HepG2 (cell line): ENCODE measurements at regions not wholly inside any gene's neighbourhood (a gene's known extent, or its start where the extent isn't known, plus 50 kb on each side); places are given as distances from the start of the nearest gene placed in this dataset.

Source experiments
- ATAC-seq: fragments of 200-7000 bp; cut with Tn5 transposase; 3 replicates; pipeline ENCODE4 v1.9.1; 2020; ENCODE audit warnings: mild to moderate bottlenecking, moderate library complexity
- BruUV-seq: library from RNA; stranded (reverse); fragments of 400-500 nt; replicated peaks from 2 replicates; lab custom pipeline; 2021; lab: Mats Ljungman, UMichigan
- CTCF ChIA-PET: fragments of 300-600 bp; formaldehyde crosslinking; extraction: SDS; loops from one replicate; lab custom pipeline; 2021; ENCODE audit warnings: low total read pairs, inconsistent platforms, low intra/inter-chr PET ratio; lab: Yijun Ruan, JAX
- POLR2A ChIA-PET: fragments of 350-600 bp; sonication (Branson Sonifier 250); formaldehyde crosslinking; loops from one replicate; lab custom pipeline; 2020; ENCODE audit warnings: antibody characterized with exemption, inconsistent platforms; lab: Yijun Ruan, JAX
- DNase-seq: peaks from one replicate; pipeline ENCODE4 v3.0.0-alpha.2; 2015; ENCODE audit warnings: low spot score
- FAIRE-seq: peaks from 3 replicates; lab custom pipeline; 2011; peaks lifted over from hg19 to GRCh38; lab: Jason Lieb, UNC
- H2AFZ ChIP-seq: one replicate; pipeline ENCODE4 v1.6.1; 2011; ENCODE audit warnings: low read length, inconsistent platforms
- H3K27ac ChIP-seq: fragments of 300-600 bp; 3 replicates; pipeline ENCODE4 v1.8.0; 2011; ENCODE audit warnings: mixed run types, mild to moderate bottlenecking, mixed read lengths, low read length, inconsistent platforms; ENCODE audit not compliant: insufficient read depth; ENCODE audit errors: extremely low read length
- H3K27me3 ChIP-seq, 2 experiments: fragments of 200-600 bp in 1 of 2; 2 replicates in 1 of 2; 3 replicates in 1 of 2; pipeline versions ENCODE4 v1.6.0 to v1.8.0; 2011; ENCODE audit warnings: low read length in 2 of 2, mild to moderate bottlenecking in 2 of 2, moderate library complexity in 2 of 2, inconsistent platforms in 1 of 2; ENCODE audit not compliant: insufficient read depth in 2 of 2, control insufficient read depth in 1 of 2
- H3K36me3 ChIP-seq, 2 experiments: fragments of 200-600 bp in 1 of 2; replicated peaks in 1 of 2; 2 replicates in 1 of 2; 3 replicates in 1 of 2; pipeline versions ENCODE4 v1.5.1 to v1.8.0; 2011; ENCODE audit warnings: low read length in 2 of 2, inconsistent platforms in 1 of 2; ENCODE audit not compliant: insufficient read depth in 2 of 2, control insufficient read depth in 1 of 2
- H3K4me1 ChIP-seq: 2 replicates; pipeline ENCODE4 v1.5.1; 2012; ENCODE audit warnings: low read length, inconsistent platforms; ENCODE audit not compliant: insufficient read depth
- H3K4me2 ChIP-seq: 2 replicates; pipeline ENCODE4 v1.6.0; 2011; ENCODE audit warnings: low read depth, low read length, inconsistent platforms
- H3K4me3 ChIP-seq, 3 experiments: fragments of 200-600 bp in 1 of 3; sonication (generic), shearing (Covaris generic) in 1 of 3; replicated peaks in 1 of 3; 2 replicates each; pipeline ENCODE4 v1.5.1; 2011 to 2016; ENCODE audit warnings: low read length in 3 of 3, inconsistent platforms in 2 of 3, low read depth in 2 of 3, mild to moderate bottlenecking in 2 of 3, control low read depth in 1 of 3, mixed read lengths in 1 of 3; ENCODE audit not compliant: insufficient read depth in 1 of 3
- H3K79me2 ChIP-seq: one replicate; pipeline ENCODE4 v1.6.1; 2011; ENCODE audit warnings: low read length, inconsistent platforms; ENCODE audit not compliant: insufficient read depth
- H3K9ac ChIP-seq: 2 replicates; pipeline ENCODE4 v1.6.0; 2011; ENCODE audit warnings: mild to moderate bottlenecking, low read depth, low read length, inconsistent platforms; ENCODE audit not compliant: insufficient read depth
- H3K9me3 ChIP-seq: 2 replicates; pipeline ENCODE4 v1.5.1; 2012; ENCODE audit warnings: mild to moderate bottlenecking, low read length
- H4K20me1 ChIP-seq: 2 replicates; pipeline ENCODE4 v1.6.0; 2011; ENCODE audit warnings: inconsistent platforms, mild to moderate bottlenecking, low read length, moderate library complexity; ENCODE audit not compliant: insufficient read depth
- GFI1 ChIP-seq: sonication (generic); formaldehyde crosslinking; IDR thresholded peaks from 2 replicates; pipeline ENCODE4 v1.5.0; 2020; ENCODE audit warnings: missing genetic modification reagents, mild to moderate bottlenecking, borderline replicate concordance
- HNF1A ChIP-seq, 2 experiments: sonication (generic) in 1 of 2; formaldehyde crosslinking in 1 of 2; IDR thresholded peaks; 2 replicates each; pipeline versions ENCODE4 v1.4.0 to v1.6.1; 2016 to 2020; ENCODE audit warnings: borderline replicate concordance in 1 of 2, low read depth in 1 of 2, mild to moderate bottlenecking in 1 of 2, missing genetic modification reagents in 1 of 2
- MEF2D ChIP-seq: sonication (generic); formaldehyde crosslinking; IDR thresholded peaks from 2 replicates; pipeline ENCODE4 v1.5.1; 2020; ENCODE audit warnings: mild to moderate bottlenecking, missing genetic modification reagents
- NR2F1 ChIP-seq, 2 experiments: fragments of 450-650 bp in 1 of 2; formaldehyde crosslinking in 1 of 2; IDR thresholded peaks; 2 replicates each; pipeline versions ENCODE4 v1.5.0 to v1.6.1; 2016 to 2020; ENCODE audit warnings: mild to moderate bottlenecking in 1 of 2, missing compliant biosample characterization in 1 of 2, missing genetic modification reagents in 1 of 2, moderate library complexity in 1 of 2
- NR3C1 ChIP-seq: sonication (generic); formaldehyde crosslinking; IDR thresholded peaks from 2 replicates; pipeline ENCODE4 v1.4.0; 2020; ENCODE audit warnings: missing genetic modification reagents
- SUZ12 ChIP-seq: fragments of 150-350 bp; IDR thresholded peaks from 2 replicates; pipeline ENCODE4 v1.6.1; 2014; ENCODE audit warnings: low read depth, low read length
- ZNF251 ChIP-seq: sonication (generic); formaldehyde crosslinking; IDR thresholded peaks from 2 replicates; pipeline ENCODE4 v1.9.0; 2021; ENCODE audit warnings: mild to moderate bottlenecking, missing genetic modification reagents
- ZNF446 ChIP-seq: sonication (generic); formaldehyde crosslinking; IDR thresholded peaks from 2 replicates; pipeline ENCODE4 v1.5.0; 2020; ENCODE audit warnings: mild to moderate bottlenecking, missing genetic modification reagents
- ZSCAN29 ChIP-seq: sonication (generic); formaldehyde crosslinking; conservative IDR thresholded peaks from 2 replicates; pipeline ENCODE4 v1.4.0; 2020; ENCODE audit warnings: mild to moderate bottlenecking, missing genetic modification reagents
- WGBS: methylation state at CpG from one replicate; pipeline ENCODE4 v1.1.6; 2017; ENCODE audit warnings: low lambda C conversion rate; 5-methylcytosine and 5-hydroxymethylcytosine counted together
- in situ Hi-C: cut with HindIII; loops from 2 replicates; pipeline ENCODE4 v1.10.0; 2017; ENCODE audit warnings: low pct_unique_long_range_greater_than_20kb; ENCODE audit not compliant: extremely low pct_ligation_motif_present
- intact Hi-C: fragments of 100-400 bp; cut with micrococcal nuclease; formaldehyde crosslinking; loops from one replicate; pipeline ENCODE4 v1.10.0; 2022; ENCODE audit not compliant: unreplicated experiment
- TF ChIP-seq, protein P1 (sequence below): sonication (generic); formaldehyde crosslinking; IDR thresholded peaks from 2 replicates; pipeline ENCODE4 v1.5.0; 2020; ENCODE audit warnings: mild to moderate bottlenecking, missing genetic modification reagents
- TF ChIP-seq, protein P2 (sequence below): sonication (generic); formaldehyde crosslinking; IDR thresholded peaks from 2 replicates; pipeline ENCODE4 v1.4.0; 2020; ENCODE audit warnings: low read depth, missing genetic modification reagents

- TF ChIP-seq NR2F1 (CRISPR knock-in tag; IDR thresholded peaks at IDR 0.05) (no peak), ZNF446 (CRISPR knock-in tag) (no peak), ZNF251 (CRISPR knock-in tag) (no peak), NR3C1 (CRISPR knock-in tag) (no peak), HNF1A (IDR thresholded peaks at IDR 0.05; ENCODE audit: low read depth) (no peak), HNF1A (CRISPR knock-in tag; IDR thresholded peaks at IDR 0.05; ENCODE audit: borderline replicate concordance) (no peak), SUZ12 (no peak)
Measured at GRCh38 chr7:89987665-89988064, 166.6 kb upstream of the STEAP1 start (continued).

DNA sequence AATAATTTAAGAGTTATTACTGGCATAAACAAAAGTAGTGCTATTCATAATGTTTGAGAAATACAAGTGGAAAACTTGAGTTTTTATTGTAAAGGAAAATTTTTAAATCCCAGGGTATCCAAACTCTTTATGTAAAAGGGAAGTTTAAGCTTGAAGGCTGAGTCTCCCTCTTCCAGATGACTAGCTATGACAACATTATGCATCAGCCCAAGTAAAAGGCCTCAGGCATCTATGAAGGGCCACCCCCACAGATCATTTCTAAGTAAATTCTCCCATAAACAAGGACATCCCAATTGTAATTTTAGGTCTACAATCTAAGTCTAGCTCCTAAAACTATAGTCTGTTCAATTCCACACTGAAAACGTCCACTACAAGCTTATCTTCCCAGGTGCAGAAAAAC, 166.2 kb upstream of the STEAP1 start:
- no peak for FAIRE-seq
- Histone ChIP-seq H4K20me1 (no peaks in the 10 kb centered on the region), H3K27me3 (no peaks in the 10 kb centered on the region), H3K27ac (no peak overlapping the region), H3K36me3 (no peaks in the 10 kb centered on the region), H3K9me3 (no peaks in the 10 kb centered on the region), H3K4me1 (no peaks in the 10 kb centered on the region), H3K4me2 (no peak overlapping the region), H3K9ac (no peak overlapping the region), H3K79me2 (no peaks in the 10 kb centered on the region), H3K4me3 (no peak overlapping the region), H2AFZ (no peak overlapping the region)
- POLR2A ChIA-PET = no interaction called here
- no peak for DNase-seq
- no peak for ATAC-seq
- 4% methylated on average over 1 of the region's 1 CpG for WGBS
- no TSS peak for BruUV-seq
- in situ Hi-C loops = no loop called here
- CTCF ChIA-PET = no interaction called here
- intact Hi-C loops = no loop called here
- TF ChIP-seq GFI1 (CRISPR knock-in tag) = no peak
- TF ChIP-seq ZSCAN29 (CRISPR knock-in tag) = no peak
- TF ChIP-seq, protein P1, sequence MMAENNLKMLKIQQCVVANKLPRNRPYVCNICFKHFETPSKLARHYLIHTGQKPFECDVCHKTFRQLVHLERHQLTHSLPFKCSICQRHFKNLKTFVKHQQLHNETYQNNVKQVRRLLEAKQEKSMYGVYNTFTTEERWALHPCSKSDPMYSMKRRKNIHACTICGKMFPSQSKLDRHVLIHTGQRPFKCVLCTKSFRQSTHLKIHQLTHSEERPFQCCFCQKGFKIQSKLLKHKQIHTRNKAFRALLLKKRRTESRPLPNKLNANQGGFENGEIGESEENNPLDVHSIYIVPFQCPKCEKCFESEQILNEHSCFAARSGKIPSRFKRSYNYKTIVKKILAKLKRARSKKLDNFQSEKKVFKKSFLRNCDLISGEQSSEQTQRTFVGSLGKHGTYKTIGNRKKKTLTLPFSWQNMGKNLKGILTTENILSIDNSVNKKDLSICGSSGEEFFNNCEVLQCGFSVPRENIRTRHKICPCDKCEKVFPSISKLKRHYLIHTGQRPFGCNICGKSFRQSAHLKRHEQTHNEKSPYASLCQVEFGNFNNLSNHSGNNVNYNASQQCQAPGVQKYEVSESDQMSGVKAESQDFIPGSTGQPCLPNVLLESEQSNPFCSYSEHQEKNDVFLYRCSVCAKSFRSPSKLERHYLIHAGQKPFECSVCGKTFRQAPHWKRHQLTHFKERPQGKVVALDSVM (CRISPR knock-in tag) = no peak
- no peak for TF ChIP-seq MEF2D (CRISPR knock-in tag)
- TF ChIP-seq, protein P2, sequence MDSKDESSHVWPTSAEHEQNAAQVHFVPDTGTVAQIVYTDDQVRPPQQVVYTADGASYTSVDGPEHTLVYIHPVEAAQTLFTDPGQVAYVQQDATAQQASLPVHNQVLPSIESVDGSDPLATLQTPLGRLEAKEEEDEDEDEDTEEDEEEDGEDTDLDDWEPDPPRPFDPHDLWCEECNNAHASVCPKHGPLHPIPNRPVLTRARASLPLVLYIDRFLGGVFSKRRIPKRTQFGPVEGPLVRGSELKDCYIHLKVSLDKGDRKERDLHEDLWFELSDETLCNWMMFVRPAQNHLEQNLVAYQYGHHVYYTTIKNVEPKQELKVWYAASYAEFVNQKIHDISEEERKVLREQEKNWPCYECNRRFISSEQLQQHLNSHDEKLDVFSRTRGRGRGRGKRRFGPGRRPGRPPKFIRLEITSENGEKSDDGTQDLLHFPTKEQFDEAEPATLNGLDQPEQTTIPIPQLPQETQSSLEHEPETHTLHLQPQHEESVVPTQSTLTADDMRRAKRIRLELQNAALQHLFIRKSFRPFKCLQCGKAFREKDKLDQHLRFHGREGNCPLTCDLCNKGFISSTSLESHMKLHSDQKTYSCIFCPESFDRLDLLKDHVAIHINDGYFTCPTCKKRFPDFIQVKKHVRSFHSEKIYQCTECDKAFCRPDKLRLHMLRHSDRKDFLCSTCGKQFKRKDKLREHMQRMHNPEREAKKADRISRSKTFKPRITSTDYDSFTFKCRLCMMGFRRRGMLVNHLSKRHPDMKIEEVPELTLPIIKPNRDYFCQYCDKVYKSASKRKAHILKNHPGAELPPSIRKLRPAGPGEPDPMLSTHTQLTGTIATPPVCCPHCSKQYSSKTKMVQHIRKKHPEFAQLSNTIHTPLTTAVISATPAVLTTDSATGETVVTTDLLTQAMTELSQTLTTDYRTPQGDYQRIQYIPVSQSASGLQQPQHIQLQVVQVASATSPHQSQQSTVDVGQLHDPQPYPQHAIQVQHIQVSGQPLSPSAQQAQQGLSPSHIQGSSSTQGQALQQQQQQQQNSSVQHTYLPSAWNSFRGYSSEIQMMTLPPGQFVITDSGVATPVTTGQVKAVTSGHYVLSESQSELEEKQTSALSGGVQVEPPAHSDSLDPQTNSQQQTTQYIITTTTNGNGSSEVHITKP (CRISPR knock-in tag) = no peak
